Panc1 (cell line): ENCODE measurements at regions not wholly inside any gene's neighbourhood (a gene's known extent, or its start where the extent isn't known, plus 50 kb on each side); places are given as distances from the start of the nearest gene placed in this dataset.

Experiments used
- ATAC-seq: fragments of 200-7000 bp; cut with Tn5 transposase; 2 replicates; pipeline ENCODE4 v1.9.1; 2020; ENCODE audit warnings: mild to moderate bottlenecking, moderate library complexity
- BruUV-seq: library from RNA; stranded (reverse); fragments of 400-500 nt; replicated peaks from 2 replicates; lab custom pipeline; 2021; lab: Mats Ljungman, UMichigan
- CTCF ChIA-PET: fragments of 300-600 bp; sonication (Branson Sonifier 250); formaldehyde crosslinking; loops from one replicate; lab custom pipeline; 2022; ENCODE audit warnings: antibody characterized with exemption; lab: Charles Lee
- POLR2A ChIA-PET: fragments of 300-600 bp; sonication (Branson Sonifier 250); formaldehyde crosslinking; loops from one replicate; lab custom pipeline; 2022; ENCODE audit warnings: antibody characterized with exemption; lab: Charles Lee
- DNase-seq: peaks from one replicate; pipeline ENCODE4 v3.0.0-alpha.2; 2010; ENCODE audit warnings: low read depth, low spot score
- H3K27ac ChIP-seq: 2 replicates; pipeline ENCODE4 v1.5.1; 2011; ENCODE audit warnings: mild to moderate bottlenecking, low read length, inconsistent platforms
- H3K27me3 ChIP-seq: fragments of 200-500 bp; sonication (Bioruptor generic); 2 replicates; pipeline ENCODE4 v1.6.0; 2014; ENCODE audit warnings: low read length, inconsistent platforms; ENCODE audit not compliant: control insufficient read depth, insufficient read depth
- H3K36me3 ChIP-seq: fragments of 200-500 bp; sonication (Bioruptor generic); 2 replicates; pipeline ENCODE4 v1.5.1; 2014; ENCODE audit warnings: inconsistent platforms, mild to moderate bottlenecking, low read length, moderate library complexity; ENCODE audit not compliant: control insufficient read depth, insufficient read depth
- H3K4me1 ChIP-seq: 2 replicates; pipeline ENCODE4 v1.5.1; 2011; ENCODE audit warnings: inconsistent platforms, mild to moderate bottlenecking, low read length, moderate library complexity; ENCODE audit not compliant: control insufficient read depth, insufficient read depth
- H3K4me3 ChIP-seq, 2 experiments: 2 replicates each; pipeline ENCODE4 v1.5.1; 2011 to 2012; ENCODE audit warnings: low read depth in 2 of 2, low read length in 2 of 2, mild to moderate bottlenecking in 2 of 2, inconsistent platforms in 1 of 2, moderate library complexity in 1 of 2
- H3K9me3 ChIP-seq: fragments of 200-500 bp; sonication (Bioruptor generic); 2 replicates; pipeline ENCODE4 v1.5.1; 2014; ENCODE audit warnings: low read depth, mild to moderate bottlenecking, inconsistent platforms, low read length, moderate library complexity; ENCODE audit not compliant: control insufficient read depth, insufficient read depth
- CTCF ChIP-seq: fragments of 450-650 bp; IDR thresholded peaks from 2 replicates; pipeline ENCODE4 v1.5.1; 2017; ENCODE audit warnings: mild to moderate bottlenecking
- POLR2AphosphoS5 ChIP-seq: IDR thresholded peaks from 2 replicates; pipeline ENCODE4 v1.6.1; 2012; ENCODE audit warnings: mild to moderate bottlenecking, low read depth, low read length, moderate library complexity
- REST ChIP-seq, 2 experiments: IDR thresholded peaks; 2 replicates each; pipeline ENCODE4 v1.6.1; 2011 to 2012; ENCODE audit warnings: low read depth in 2 of 2, control low read depth in 1 of 2, low read length in 1 of 2, mild to moderate bottlenecking in 1 of 2, moderate library complexity in 1 of 2; ENCODE audit not compliant: insufficient read depth in 1 of 2
- SIN3A ChIP-seq: IDR thresholded peaks from 2 replicates; pipeline ENCODE4 v1.6.1; 2012; ENCODE audit warnings: low read depth, mild to moderate bottlenecking, low read length, moderate library complexity, borderline replicate concordance; ENCODE audit not compliant: insufficient read depth
- TCF7L2 ChIP-seq: IDR thresholded peaks from 2 replicates; pipeline ENCODE4 v1.6.1; 2011; ENCODE audit warnings: mild to moderate bottlenecking, low read depth, low read length, inconsistent platforms
- in situ Hi-C: cut with HindIII; loops from 2 replicates; pipeline ENCODE4 v1.10.0; 2016; ENCODE audit warnings: low sequenced_read_pairs, low pct_unique_long_range_greater_than_20kb
- intact Hi-C: fragments of 100-400 bp; cut with micrococcal nuclease; formaldehyde crosslinking; loops from one replicate; pipeline ENCODE4 v1.10.0; 2022; ENCODE audit not compliant: unreplicated experiment

- no peak for ATAC-seq
- Histone ChIP-seq H3K36me3 (no peaks in the 10 kb centered on the region), H3K4me1 (no peaks in the 10 kb centered on the region), H3K27ac (no peak overlapping the region), H3K4me3 (no peak overlapping the region), H3K9me3 (no peaks in the 10 kb centered on the region), H3K27me3 (no peaks in the 10 kb centered on the region)
- intact Hi-C loops: no loop called here
- no peak for DNase-seq
- ChIA-PET CTCF (no interaction called here), POLR2A (no interaction called here)
- no TSS peak for BruUV-seq
- in situ Hi-C loops: no loop called here
- TF ChIP-seq TCF7L2 (no peak), CTCF (no peak), REST (IDR thresholded peaks at IDR 0.05; ENCODE audit: insufficient read depth in 1 of 2, low read depth in 2 of 2, low read length in 1 of 2) (no peak), POLR2AphosphoS5 (no peak), SIN3A (no peak)
These were observed 175.3 kb downstream of the QDPR start for GRCh38 chr4:17336524-17336961.

GRCh38 chr4:17336069-17336468 is 175.8 kb downstream of the QDPR start:
- in situ Hi-C loops: no loop called here
- POLR2A ChIA-PET: no interaction called here
- CTCF ChIA-PET: no interaction called here

More at GRCh38 chr4:17336069-17336468, 175.8 kb downstream of the QDPR start:
- intact Hi-C loops: no loop called here
- TF ChIP-seq POLR2AphosphoS5: no peak
- TF ChIP-seq SIN3A: no peak
- no peak for TF ChIP-seq TCF7L2
- no peak for TF ChIP-seq REST (IDR thresholded peaks at IDR 0.05; ENCODE audit: insufficient read depth in 1 of 2, low read depth in 2 of 2, low read length in 1 of 2)
- no peak for TF ChIP-seq CTCF
- Histone ChIP-seq H3K9me3 (no peaks in the 10 kb centered on the region), H3K4me1 (no peaks in the 10 kb centered on the region), H3K27ac (no peak overlapping the region), H3K27me3 (no peaks in the 10 kb centered on the region), H3K4me3 (no peak overlapping the region), H3K36me3 (no peaks in the 10 kb centered on the region)
- ATAC-seq (no peak), DNase-seq (no peak)
- no TSS peak for BruUV-seq
